GM23338 (cell line): ENCODE measurements at regions not wholly inside any gene's neighbourhood (a gene's known extent, or its start where the extent isn't known, plus 50 kb on each side); places are given as distances from the start of the nearest gene placed in this dataset.

Experiments used
- ATAC-seq: fragments of 200-7000 bp; cut with Tn5 transposase; 3 replicates; pipeline ENCODE4 v1.9.1; 2020
- DNase-seq: peaks from one replicate; pipeline ENCODE4 v3.0.0-alpha.2; 2015; ENCODE audit warnings: low spot score
- H2AFZ ChIP-seq: fragments of 200-600 bp; sonication (generic); 2 replicates; pipeline ENCODE4 v1.8.0; 2016; ENCODE audit warnings: antibody characterized with exemption, mild to moderate bottlenecking, moderate library complexity
- H3F3A ChIP-seq: fragments of 200-600 bp; sonication (generic); replicated peaks from 2 replicates; pipeline ENCODE4 v1.8.0; 2017; ENCODE audit warnings: antibody characterized with exemption, mixed run types, low read depth
- H3K27ac ChIP-seq: fragments of 200-600 bp; sonication (generic); 2 replicates; pipeline ENCODE4 v1.6.1; 2016; ENCODE audit warnings: low read depth
- H3K27me3 ChIP-seq: fragments of 200-600 bp; sonication (generic); 2 replicates; pipeline ENCODE4 v1.8.0; 2016; ENCODE audit warnings: mild to moderate bottlenecking, mixed run types, moderate library complexity; ENCODE audit not compliant: insufficient read depth
- H3K36me3 ChIP-seq: fragments of 200-600 bp; sonication (generic); 2 replicates; pipeline ENCODE4 v1.8.0; 2016; ENCODE audit warnings: mild to moderate bottlenecking; ENCODE audit not compliant: insufficient read depth
- H3K4me1 ChIP-seq: fragments of 200-600 bp; sonication (generic); 2 replicates; pipeline ENCODE4 v1.8.0; 2016; ENCODE audit warnings: mild to moderate bottlenecking, moderate library complexity; ENCODE audit not compliant: insufficient read depth
- H3K4me2 ChIP-seq: fragments of 200-600 bp; sonication (generic); 2 replicates; pipeline ENCODE4 v1.7.1; 2017; ENCODE audit warnings: mixed run types
- H3K4me3 ChIP-seq: fragments of 200-600 bp; sonication (generic); 2 replicates; pipeline ENCODE4 v1.6.1; 2016; ENCODE audit warnings: mixed run types
- H3K79me2 ChIP-seq: fragments of 200-600 bp; sonication (generic); replicated peaks from 2 replicates; pipeline ENCODE4 v1.8.0; 2017; ENCODE audit warnings: mild to moderate bottlenecking; ENCODE audit not compliant: insufficient read depth
- H3K9me2 ChIP-seq: fragments of 200-600 bp; sonication (generic); 2 replicates; pipeline ENCODE4 v1.8.0; 2017; ENCODE audit not compliant: insufficient read depth
- H4K20me1 ChIP-seq: fragments of 200-600 bp; sonication (generic); replicated peaks from 2 replicates; pipeline ENCODE4 v1.8.0; 2017; ENCODE audit warnings: mild to moderate bottlenecking; ENCODE audit not compliant: insufficient read depth
- H3K27ac Mint-ChIP-seq: 2 replicates; pipeline ENCODE4 v1.8.0; 2020; ENCODE audit warnings: inconsistent platforms, mild to moderate bottlenecking, moderate library complexity, mixed read lengths
- H3K27me3 Mint-ChIP-seq: 3 replicates; pipeline ENCODE4 v1.8.0; 2022; ENCODE audit warnings: low read depth, mild to moderate bottlenecking, moderate library complexity, mixed read lengths, inconsistent platforms; ENCODE audit not compliant: insufficient read depth, poor library complexity
- H3K36me3 Mint-ChIP-seq: 3 replicates; pipeline ENCODE4 v1.8.0; 2021; ENCODE audit warnings: low read depth, mild to moderate bottlenecking, inconsistent platforms, moderate library complexity, mixed read lengths
- H3K4me1 Mint-ChIP-seq: 3 replicates; pipeline ENCODE4 v1.8.0; 2020; ENCODE audit warnings: mild to moderate bottlenecking, inconsistent platforms, mixed read lengths
- H3K4me3 Mint-ChIP-seq: 3 replicates; pipeline ENCODE4 v1.8.0; 2021; ENCODE audit warnings: moderate library complexity, mild to moderate bottlenecking, inconsistent platforms, mixed read lengths
- H3K9me3 Mint-ChIP-seq: 3 replicates; pipeline ENCODE4 v1.8.0; 2020; ENCODE audit warnings: moderate library complexity, mild to moderate bottlenecking, inconsistent platforms, mixed read lengths
- CREB1 ChIP-seq: fragments of 250-450 bp; sonication (Bioruptor Pico); IDR thresholded peaks from 2 replicates; pipeline ENCODE4 v1.5.0; 2020; ENCODE audit warnings: low read depth, mild to moderate bottlenecking, moderate library complexity
- EZH2phosphoT487 ChIP-seq: fragments of 200-600 bp; sonication (generic); IDR thresholded peaks from one replicate; pipeline ENCODE4 v1.8.1; 2018; ENCODE audit warnings: antibody characterized with exemption; ENCODE audit not compliant: unreplicated experiment
- JUNB ChIP-seq: IDR thresholded peaks from one replicate; pipeline ENCODE4 v1.6.1; 2016; ENCODE audit warnings: antibody characterized with exemption; ENCODE audit not compliant: unreplicated experiment
- STAT1 ChIP-seq: IDR thresholded peaks from one replicate; pipeline ENCODE4 v1.6.1; 2016; ENCODE audit warnings: antibody characterized with exemption; ENCODE audit not compliant: unreplicated experiment
- ZNF114 ChIP-seq: fragments of 250-450 bp; sonication (Bioruptor Pico); IDR thresholded peaks from 2 replicates; pipeline ENCODE4 v1.5.0; 2020; ENCODE audit warnings: mild to moderate bottlenecking, moderate library complexity
- ZNF331 ChIP-seq: fragments of 250-450 bp; sonication (Bioruptor Pico); IDR thresholded peaks from 2 replicates; pipeline ENCODE4 v1.5.0; 2020; ENCODE audit warnings: low read depth, mild to moderate bottlenecking, moderate library complexity
- TF ChIP-seq, protein P1 (sequence below): IDR thresholded peaks from one replicate; pipeline ENCODE4 v1.6.1; 2018; ENCODE audit warnings: antibody characterized with exemption; ENCODE audit not compliant: unreplicated experiment
- TF ChIP-seq, protein P2 (sequence below): fragments of 250-450 bp; sonication (Bioruptor Pico); IDR thresholded peaks from 2 replicates; pipeline ENCODE4 v1.5.0; 2020; ENCODE audit warnings: mild to moderate bottlenecking, moderate library complexity
- TF ChIP-seq, protein P3 (sequence below), 2 experiments: fragments of 200-600 bp in 1 of 2; sonication (generic) in 1 of 2; conservative IDR thresholded peaks; 2 replicates each; pipeline versions ENCODE4 v1.5.1 to v1.6.1; 2016 to 2017; ENCODE audit warnings: antibody characterized with exemption in 2 of 2, low read depth in 2 of 2, mild to moderate bottlenecking in 2 of 2, moderate library complexity in 1 of 2

DNA sequence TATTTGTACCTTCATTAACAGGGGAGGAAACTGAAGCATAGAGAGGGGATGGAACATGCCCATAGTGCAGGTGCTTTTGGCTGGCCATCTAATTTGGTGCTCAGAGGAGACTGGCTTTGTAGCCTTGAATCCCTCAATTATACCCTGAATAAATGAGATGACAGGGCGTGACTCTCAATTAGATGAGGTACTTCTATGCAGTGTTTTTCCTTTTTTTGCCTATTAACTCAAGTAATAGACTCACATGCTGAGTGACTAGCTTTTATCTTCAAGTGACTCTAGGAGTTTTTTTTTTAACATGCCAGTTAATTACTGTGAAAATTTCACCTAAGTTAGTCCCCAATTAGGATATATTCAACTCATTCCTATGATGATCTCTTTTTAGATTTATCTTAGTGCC, 243.7 kb downstream of the DACT1 start (continued):
- TF ChIP-seq, protein P1, sequence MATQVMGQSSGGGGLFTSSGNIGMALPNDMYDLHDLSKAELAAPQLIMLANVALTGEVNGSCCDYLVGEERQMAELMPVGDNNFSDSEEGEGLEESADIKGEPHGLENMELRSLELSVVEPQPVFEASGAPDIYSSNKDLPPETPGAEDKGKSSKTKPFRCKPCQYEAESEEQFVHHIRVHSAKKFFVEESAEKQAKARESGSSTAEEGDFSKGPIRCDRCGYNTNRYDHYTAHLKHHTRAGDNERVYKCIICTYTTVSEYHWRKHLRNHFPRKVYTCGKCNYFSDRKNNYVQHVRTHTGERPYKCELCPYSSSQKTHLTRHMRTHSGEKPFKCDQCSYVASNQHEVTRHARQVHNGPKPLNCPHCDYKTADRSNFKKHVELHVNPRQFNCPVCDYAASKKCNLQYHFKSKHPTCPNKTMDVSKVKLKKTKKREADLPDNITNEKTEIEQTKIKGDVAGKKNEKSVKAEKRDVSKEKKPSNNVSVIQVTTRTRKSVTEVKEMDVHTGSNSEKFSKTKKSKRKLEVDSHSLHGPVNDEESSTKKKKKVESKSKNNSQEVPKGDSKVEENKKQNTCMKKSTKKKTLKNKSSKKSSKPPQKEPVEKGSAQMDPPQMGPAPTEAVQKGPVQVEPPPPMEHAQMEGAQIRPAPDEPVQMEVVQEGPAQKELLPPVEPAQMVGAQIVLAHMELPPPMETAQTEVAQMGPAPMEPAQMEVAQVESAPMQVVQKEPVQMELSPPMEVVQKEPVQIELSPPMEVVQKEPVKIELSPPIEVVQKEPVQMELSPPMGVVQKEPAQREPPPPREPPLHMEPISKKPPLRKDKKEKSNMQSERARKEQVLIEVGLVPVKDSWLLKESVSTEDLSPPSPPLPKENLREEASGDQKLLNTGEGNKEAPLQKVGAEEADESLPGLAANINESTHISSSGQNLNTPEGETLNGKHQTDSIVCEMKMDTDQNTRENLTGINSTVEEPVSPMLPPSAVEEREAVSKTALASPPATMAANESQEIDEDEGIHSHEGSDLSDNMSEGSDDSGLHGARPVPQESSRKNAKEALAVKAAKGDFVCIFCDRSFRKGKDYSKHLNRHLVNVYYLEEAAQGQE: no peak
- TF ChIP-seq EZH2phosphoT487 (no peak), ZNF114 (CRISPR knock-in tag) (no peak), ZNF331 (CRISPR knock-in tag) (no peak), STAT1 (no peak)
- TF ChIP-seq, protein P2, sequence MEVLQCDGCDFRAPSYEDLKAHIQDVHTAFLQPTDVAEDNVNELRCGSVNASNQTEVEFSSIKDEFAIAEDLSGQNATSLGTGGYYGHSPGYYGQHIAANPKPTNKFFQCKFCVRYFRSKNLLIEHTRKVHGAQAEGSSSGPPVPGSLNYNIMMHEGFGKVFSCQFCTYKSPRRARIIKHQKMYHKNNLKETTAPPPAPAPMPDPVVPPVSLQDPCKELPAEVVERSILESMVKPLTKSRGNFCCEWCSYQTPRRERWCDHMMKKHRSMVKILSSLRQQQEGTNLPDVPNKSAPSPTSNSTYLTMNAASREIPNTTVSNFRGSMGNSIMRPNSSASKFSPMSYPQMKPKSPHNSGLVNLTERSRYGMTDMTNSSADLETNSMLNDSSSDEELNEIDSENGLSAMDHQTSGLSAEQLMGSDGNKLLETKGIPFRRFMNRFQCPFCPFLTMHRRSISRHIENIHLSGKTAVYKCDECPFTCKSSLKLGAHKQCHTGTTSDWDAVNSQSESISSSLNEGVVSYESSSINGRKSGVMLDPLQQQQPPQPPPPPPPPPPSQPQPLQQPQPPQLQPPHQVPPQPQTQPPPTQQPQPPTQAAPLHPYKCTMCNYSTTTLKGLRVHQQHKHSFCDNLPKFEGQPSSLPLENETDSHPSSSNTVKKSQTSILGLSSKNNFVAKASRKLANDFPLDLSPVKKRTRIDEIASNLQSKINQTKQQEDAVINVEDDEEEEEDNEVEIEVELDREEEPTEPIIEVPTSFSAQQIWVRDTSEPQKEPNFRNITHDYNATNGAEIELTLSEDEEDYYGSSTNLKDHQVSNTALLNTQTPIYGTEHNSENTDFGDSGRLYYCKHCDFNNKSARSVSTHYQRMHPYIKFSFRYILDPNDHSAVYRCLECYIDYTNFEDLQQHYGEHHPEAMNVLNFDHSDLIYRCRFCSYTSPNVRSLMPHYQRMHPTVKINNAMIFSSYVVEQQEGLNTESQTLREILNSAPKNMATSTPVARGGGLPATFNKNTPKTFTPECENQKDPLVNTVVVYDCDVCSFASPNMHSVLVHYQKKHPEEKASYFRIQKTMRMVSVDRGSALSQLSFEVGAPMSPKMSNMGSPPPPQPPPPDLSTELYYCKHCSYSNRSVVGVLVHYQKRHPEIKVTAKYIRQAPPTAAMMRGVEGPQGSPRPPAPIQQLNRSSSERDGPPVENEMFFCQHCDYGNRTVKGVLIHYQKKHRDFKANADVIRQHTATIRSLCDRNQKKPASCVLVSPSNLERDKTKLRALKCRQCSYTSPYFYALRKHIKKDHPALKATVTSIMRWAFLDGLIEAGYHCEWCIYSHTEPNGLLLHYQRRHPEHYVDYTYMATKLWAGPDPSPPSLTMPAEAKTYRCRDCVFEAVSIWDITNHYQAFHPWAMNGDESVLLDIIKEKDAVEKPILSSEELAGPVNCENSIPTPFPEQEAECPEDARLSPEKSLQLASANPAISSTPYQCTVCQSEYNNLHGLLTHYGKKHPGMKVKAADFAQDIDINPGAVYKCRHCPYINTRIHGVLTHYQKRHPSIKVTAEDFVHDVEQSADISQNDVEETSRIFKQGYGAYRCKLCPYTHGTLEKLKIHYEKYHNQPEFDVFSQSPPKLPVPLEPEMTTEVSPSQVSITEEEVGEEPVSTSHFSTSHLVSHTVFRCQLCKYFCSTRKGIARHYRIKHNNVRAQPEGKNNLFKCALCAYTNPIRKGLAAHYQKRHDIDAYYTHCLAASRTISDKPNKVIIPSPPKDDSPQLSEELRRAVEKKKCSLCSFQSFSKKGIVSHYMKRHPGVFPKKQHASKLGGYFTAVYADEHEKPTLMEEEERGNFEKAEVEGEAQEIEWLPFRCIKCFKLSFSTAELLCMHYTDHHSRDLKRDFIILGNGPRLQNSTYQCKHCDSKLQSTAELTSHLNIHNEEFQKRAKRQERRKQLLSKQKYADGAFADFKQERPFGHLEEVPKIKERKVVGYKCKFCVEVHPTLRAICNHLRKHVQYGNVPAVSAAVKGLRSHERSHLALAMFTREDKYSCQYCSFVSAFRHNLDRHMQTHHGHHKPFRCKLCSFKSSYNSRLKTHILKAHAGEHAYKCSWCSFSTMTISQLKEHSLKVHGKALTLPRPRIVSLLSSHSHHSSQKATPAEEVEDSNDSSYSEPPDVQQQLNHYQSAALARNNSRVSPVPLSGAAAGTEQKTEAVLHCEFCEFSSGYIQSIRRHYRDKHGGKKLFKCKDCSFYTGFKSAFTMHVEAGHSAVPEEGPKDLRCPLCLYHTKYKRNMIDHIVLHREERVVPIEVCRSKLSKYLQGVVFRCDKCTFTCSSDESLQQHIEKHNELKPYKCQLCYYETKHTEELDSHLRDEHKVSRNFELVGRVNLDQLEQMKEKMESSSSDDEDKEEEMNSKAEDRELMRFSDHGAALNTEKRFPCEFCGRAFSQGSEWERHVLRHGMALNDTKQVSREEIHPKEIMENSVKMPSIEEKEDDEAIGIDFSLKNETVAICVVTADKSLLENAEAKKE (CRISPR knock-in tag): no peak

DNA sequence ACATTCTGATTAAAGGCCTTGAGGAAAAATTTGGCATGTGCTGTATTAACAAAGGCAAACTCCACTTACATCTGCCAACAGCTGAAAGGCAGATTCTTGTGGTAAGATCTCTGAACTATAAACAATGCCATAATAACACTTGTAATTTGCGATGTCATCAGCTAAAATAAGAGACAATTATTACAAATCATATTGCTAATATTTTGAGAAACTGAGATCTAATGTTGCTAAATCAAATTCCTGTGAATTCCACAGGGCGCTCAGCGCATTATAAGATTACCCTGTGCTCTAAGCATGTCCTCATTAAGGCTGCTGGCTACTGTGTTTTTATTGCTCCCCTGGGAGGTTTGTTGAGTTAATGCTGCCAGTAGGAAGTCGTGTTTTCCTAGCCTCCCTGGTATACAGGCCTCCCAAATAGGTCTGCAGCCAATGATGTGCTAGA, 244.8 kb downstream of the DACT1 start:
- no peaks in the 10 kb centered on the region for H3F3A ChIP-seq
- no peaks in the 10 kb centered on the region for H3K27me3 ChIP-seq
- DNase-seq (no peak), ATAC-seq (no peak)
- no peak overlapping the region for H3K4me2 ChIP-seq
- no peaks in the 10 kb centered on the region for H3K4me1 ChIP-seq
- Mint-ChIP-seq H3K36me3 (no peaks in the 10 kb centered on the region), H3K4me3 (no peak overlapping the region), H3K4me1 (no peaks in the 10 kb centered on the region), H3K27ac (no peak overlapping the region), H3K9me3 (no peaks in the 10 kb centered on the region), H3K27me3 (no peaks in the 10 kb centered on the region)
- no peak overlapping the region for H2AFZ ChIP-seq
- peaks cover 9% of the 10 kb centered on the region; the same call in 1 of the 2 replicates for H3K9me2 ChIP-seq
- H3K36me3 ChIP-seq: no peaks in the 10 kb centered on the region
- no peaks in the 10 kb centered on the region for H4K20me1 ChIP-seq
- H3K27ac ChIP-seq: no peak overlapping the region
- H3K79me2 ChIP-seq: no peaks in the 10 kb centered on the region
- H3K4me3 ChIP-seq: no peak overlapping the region
- TF ChIP-seq EZH2phosphoT487 (no peak), JUNB (no peak), ZNF331 (CRISPR knock-in tag) (no peak), CREB1 (CRISPR knock-in tag) (no peak), STAT1 (no peak)
- TF ChIP-seq, protein P1: no peak
- TF ChIP-seq, protein P3, sequence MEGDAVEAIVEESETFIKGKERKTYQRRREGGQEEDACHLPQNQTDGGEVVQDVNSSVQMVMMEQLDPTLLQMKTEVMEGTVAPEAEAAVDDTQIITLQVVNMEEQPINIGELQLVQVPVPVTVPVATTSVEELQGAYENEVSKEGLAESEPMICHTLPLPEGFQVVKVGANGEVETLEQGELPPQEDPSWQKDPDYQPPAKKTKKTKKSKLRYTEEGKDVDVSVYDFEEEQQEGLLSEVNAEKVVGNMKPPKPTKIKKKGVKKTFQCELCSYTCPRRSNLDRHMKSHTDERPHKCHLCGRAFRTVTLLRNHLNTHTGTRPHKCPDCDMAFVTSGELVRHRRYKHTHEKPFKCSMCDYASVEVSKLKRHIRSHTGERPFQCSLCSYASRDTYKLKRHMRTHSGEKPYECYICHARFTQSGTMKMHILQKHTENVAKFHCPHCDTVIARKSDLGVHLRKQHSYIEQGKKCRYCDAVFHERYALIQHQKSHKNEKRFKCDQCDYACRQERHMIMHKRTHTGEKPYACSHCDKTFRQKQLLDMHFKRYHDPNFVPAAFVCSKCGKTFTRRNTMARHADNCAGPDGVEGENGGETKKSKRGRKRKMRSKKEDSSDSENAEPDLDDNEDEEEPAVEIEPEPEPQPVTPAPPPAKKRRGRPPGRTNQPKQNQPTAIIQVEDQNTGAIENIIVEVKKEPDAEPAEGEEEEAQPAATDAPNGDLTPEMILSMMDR (conservative IDR thresholded peaks at IDR 0.05; ENCODE audit: low read depth in 2 of 2): no peak
